ENCODE measurements at regions not wholly inside any gene's neighbourhood (a gene's known extent, or its start where the extent isn't known, plus 50 kb on each side); places are given as distances from the start of the nearest gene placed in this dataset.

DNA sequence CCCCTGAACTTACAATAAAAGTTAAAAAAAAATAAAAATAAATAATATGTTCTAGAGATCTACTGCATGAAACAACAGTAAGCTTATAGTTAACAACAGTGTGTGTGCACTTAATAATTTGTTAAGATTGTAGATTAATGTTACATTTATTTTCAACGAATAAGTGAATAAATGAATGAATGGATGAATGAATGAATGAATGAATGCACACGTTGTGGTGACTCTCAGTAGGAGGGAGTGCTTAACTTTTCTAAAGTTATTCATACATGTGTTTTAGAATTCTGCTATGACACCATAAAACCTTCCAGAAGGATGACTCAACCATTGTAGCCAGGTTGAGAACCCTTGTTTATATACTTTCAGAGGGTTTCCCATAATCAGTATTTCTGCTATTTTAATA, 1269.4 kb upstream of the CDH6 start:
- H3K4me1 ChIP-seq (replicated peaks): no peaks in the 10 kb centered on the region
- no peak overlapping the region for H3K27ac ChIP-seq
- H3K36me3 ChIP-seq: no peaks in the 10 kb centered on the region
- no peak overlapping the region for H3K4me3 ChIP-seq
- no peaks in the 10 kb centered on the region for H3K27me3 ChIP-seq (replicated peaks)
- H3K9me3 ChIP-seq (replicated peaks): no peaks in the 10 kb centered on the region
- no peak for DNase-seq (ENCODE audit: low read depth in 1 of 2, low spot score in 2 of 2)

DNA sequence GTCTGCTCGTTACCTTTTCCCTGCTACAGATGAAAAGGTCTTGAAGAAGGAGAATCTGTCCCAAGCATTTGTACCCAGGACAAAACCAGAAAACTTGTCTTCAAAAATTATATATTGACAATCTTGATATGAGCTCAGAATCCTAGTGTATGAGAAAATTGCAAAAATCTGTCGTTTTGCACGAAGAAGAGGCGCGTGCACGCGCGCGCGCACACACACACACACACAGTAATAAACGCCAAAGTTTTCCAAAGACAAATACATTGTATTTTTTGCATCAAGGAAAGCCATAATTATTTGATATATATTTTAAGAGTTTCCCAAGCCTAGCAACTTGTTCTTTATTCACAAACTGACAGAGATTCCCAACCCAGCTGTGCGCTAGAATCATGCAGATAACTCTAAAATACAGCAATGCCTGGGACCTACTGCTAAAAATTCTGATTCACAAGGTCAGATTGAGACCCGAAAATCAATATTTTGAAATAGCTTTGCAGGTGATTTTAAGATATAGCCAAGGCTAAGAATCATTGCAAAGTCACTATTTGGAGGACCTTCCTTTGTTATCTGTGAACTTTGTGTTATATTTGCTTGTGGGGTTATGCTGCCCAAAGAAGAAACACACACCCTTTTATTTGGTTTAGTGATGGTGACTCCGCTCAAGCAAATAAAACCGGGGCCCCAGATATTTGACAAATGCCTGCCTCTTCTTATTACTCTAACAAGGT, 1287.7 kb upstream of the CDH6 start:
- no peaks in the 10 kb centered on the region for H3K36me3 ChIP-seq
- H3K27ac ChIP-seq: no peak overlapping the region
- H3K4me1 ChIP-seq (replicated peaks): no peaks in the 10 kb centered on the region
- H3K9me3 ChIP-seq (replicated peaks): no peaks in the 10 kb centered on the region
- DNase-seq (ENCODE audit: low read depth in 1 of 2, low spot score in 2 of 2): no peak
- no peaks in the 10 kb centered on the region for H3K27me3 ChIP-seq (replicated peaks)
- no peak overlapping the region for H3K4me3 ChIP-seq

DNA sequence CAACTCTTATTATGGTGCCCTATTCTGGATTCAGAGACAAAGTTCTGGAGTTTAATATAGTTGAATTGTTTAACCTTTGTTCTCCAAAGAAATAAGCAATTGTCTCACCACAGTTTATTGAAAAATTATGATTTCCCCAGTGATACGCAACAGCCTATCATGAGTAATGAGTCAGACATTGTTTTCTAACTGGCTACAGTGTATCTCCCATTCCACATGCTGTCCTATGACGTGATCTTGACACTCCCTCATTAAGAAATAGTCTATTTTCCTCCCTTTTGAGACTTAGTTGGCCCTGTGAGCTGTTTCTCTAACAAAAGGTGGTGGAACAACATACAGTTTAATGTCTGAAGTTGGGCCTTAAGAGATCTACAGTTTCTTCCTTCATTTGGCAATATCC, 1290.6 kb upstream of the CDH6 start:
- Histone ChIP-seq H3K27me3 (replicated peaks) (no peaks in the 10 kb centered on the region), H3K9me3 (replicated peaks) (no peaks in the 10 kb centered on the region), H3K27ac (no peak overlapping the region), H3K4me3 (no peak overlapping the region), H3K36me3 (no peaks in the 10 kb centered on the region), H3K4me1 (replicated peaks) (no peaks in the 10 kb centered on the region)
- no peak for DNase-seq (ENCODE audit: low read depth in 1 of 2, low spot score in 2 of 2)

DNA sequence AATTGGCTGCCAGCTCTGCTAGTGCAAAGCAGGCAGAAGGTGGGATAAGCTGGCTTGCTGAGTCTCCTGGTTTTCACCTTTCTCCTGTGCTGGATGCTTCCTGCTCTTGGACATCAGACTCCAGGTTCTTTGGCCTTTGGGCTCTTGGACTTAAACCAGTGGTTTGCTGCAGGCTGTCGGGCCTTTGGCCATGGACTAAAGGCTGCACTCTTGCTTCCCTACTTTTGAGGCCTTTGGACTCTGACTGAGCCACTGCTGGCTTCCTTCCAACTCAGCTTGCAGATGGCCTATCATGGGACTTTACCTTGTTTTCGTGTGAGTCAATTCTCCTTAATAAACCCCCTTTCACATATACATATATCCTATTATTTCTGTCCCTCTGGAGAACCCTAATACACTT, 1293.9 kb upstream of the CDH6 start:
- no peaks in the 10 kb centered on the region for H3K4me1 ChIP-seq (replicated peaks)
- no peak overlapping the region for H3K4me3 ChIP-seq
- no peak overlapping the region for H3K27ac ChIP-seq
- H3K9me3 ChIP-seq (replicated peaks): no peaks in the 10 kb centered on the region
- no peak for DNase-seq (ENCODE audit: low read depth in 1 of 2, low spot score in 2 of 2)
- H3K36me3 ChIP-seq: no peaks in the 10 kb centered on the region
- no peaks in the 10 kb centered on the region for H3K27me3 ChIP-seq (replicated peaks)

DNA sequence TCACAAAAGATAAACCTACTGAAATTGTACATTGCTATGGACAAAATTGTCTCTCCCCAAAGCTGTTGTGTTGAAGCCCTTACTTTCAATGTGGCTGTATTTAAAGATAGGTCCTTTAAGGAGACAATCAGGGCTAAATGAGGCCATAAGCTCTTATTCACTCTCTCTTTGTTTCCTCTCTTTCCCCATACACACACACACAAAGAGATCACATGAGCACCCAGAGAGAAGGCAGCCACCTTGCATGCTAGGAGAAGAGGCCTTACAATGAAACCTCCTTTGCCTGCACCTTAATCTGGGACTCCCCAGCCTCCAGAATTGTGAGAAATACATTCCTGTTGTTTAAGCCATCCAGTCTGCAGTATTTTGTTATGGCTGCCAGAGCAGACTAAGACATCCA, 1295.6 kb upstream of the CDH6 start:
- no peak for DNase-seq (ENCODE audit: low read depth in 1 of 2, low spot score in 2 of 2)
- Histone ChIP-seq H3K27ac (no peak overlapping the region), H3K27me3 (replicated peaks) (no peaks in the 10 kb centered on the region), H3K9me3 (replicated peaks) (no peaks in the 10 kb centered on the region), H3K4me3 (no peak overlapping the region), H3K36me3 (no peaks in the 10 kb centered on the region), H3K4me1 (replicated peaks) (no peaks in the 10 kb centered on the region)

DNA sequence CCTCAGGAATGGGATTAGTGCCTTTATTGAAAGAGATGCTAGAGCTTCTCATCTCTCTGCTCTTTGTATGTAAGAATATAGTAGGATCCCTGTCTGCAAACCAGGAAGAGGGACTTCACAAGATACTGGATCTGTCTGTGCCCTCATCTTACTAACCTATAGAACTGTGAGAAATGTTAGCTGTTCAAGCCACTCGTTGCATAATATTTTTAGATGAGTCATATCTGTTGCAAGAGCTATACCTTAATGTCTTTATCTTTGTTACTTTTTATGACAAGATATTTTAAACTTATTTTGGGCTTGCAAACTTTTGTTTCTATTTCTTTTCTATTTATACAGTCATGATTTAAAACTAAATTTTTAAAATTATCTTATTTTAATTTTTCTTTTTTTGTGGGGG, 1296.8 kb upstream of the CDH6 start:
- no peaks in the 10 kb centered on the region for H3K36me3 ChIP-seq
- no peak for DNase-seq (ENCODE audit: low read depth in 1 of 2, low spot score in 2 of 2)
- no peaks in the 10 kb centered on the region for H3K4me1 ChIP-seq (replicated peaks)
- no peaks in the 10 kb centered on the region for H3K27me3 ChIP-seq (replicated peaks)
- no peak overlapping the region for H3K27ac ChIP-seq
- no peak overlapping the region for H3K4me3 ChIP-seq
- H3K9me3 ChIP-seq (replicated peaks): no peaks in the 10 kb centered on the region

DNA sequence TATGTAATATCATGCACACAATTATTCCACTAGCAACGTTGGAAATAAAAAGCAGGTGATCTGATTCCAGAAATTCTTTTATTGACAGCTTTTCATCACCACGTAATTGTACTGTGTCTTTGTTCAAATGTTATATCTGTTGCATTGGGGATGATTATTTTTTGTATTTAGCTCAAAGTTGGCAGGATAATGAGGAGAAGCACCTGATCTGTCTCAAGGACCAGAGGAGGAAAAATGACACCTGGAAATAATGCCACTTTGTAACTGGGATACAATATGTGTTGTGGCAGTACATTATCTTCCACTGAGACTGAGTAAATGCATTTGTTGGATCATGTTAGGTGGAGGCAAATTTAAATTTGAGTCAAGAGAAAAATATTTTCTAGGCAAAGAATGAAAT, 1298.8 kb upstream of the CDH6 start:
- Histone ChIP-seq H3K9me3 (replicated peaks) (no peaks in the 10 kb centered on the region), H3K27me3 (replicated peaks) (no peaks in the 10 kb centered on the region), H3K4me3 (no peak overlapping the region), H3K4me1 (replicated peaks) (no peaks in the 10 kb centered on the region), H3K36me3 (no peaks in the 10 kb centered on the region), H3K27ac (no peak overlapping the region)
- no peak for DNase-seq (ENCODE audit: low read depth in 1 of 2, low spot score in 2 of 2)

DNA sequence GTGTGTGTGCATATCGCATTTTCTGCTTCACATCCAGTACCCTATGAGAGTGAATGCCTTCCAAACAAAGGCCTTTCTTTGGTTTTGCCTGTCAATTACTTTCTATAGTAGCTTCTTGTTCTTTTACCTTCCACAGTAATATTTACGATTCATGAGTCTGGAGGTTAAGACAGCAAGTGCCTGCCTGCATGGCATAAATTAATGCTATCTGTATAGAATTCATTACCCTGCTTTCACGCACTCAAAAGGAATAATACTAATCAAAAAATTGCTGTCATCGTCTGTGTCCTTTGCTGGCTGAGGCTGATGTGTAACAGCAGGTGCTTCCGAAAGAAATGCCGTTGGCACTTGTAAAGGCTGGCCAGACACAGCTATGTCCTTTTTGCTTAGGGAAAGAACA, 1304.4 kb upstream of the CDH6 start:
- Histone ChIP-seq H3K36me3 (no peaks in the 10 kb centered on the region), H3K27ac (no peak overlapping the region), H3K4me3 (no peak overlapping the region), H3K4me1 (replicated peaks) (no peaks in the 10 kb centered on the region), H3K9me3 (replicated peaks) (no peaks in the 10 kb centered on the region), H3K27me3 (replicated peaks) (no peaks in the 10 kb centered on the region)
- DNase-seq (ENCODE audit: low read depth in 1 of 2, low spot score in 2 of 2): no peak

DNA sequence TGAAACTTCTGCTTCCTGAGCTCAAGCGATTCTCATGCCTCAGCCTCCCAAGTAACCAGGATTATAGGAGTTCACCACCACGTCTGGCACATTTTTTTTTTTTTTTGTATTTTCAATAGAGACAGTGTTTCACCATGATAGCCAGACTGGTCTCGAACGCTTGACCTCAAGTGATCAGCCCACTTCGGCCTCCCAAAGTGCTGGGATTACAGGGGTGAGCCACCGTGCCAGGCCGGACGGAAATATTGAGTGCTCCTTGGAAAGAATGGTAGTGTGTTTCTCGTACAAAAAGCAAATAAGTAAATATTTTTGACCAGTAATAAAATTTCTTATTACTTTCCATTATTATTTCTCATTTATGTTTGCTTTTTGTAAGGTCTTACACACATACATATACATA, 1307.9 kb upstream of the CDH6 start:
- no peak for DNase-seq (ENCODE audit: low read depth in 1 of 2, low spot score in 2 of 2)
- Histone ChIP-seq H3K36me3 (no peaks in the 10 kb centered on the region), H3K27ac (no peak overlapping the region), H3K4me3 (no peak overlapping the region), H3K9me3 (replicated peaks) (no peaks in the 10 kb centered on the region), H3K4me1 (replicated peaks) (no peaks in the 10 kb centered on the region), H3K27me3 (replicated peaks) (no peaks in the 10 kb centered on the region)

DNA sequence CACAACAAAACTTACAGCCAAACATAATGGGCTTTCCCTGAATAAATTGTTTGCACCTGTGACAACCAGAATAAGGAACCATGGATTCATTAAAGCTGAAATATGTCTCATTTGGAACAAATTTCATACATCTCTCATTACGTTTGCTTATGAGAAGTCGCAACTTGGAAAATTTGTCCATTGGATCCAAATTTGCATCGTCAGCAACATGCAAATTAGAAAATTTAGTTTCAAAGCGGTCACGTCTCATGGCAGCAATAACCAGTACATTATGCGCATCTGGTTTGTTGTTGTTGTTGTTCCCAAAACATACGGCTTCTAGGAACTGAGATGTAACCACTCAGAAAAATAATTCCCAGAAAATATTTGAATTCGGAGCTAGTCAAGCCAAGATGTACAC, 1311.5 kb upstream of the CDH6 start:
- no peaks in the 10 kb centered on the region for H3K27me3 ChIP-seq (replicated peaks)
- H3K9me3 ChIP-seq (replicated peaks): no peaks in the 10 kb centered on the region
- no peak for DNase-seq (ENCODE audit: low read depth in 1 of 2, low spot score in 2 of 2)
- no peaks in the 10 kb centered on the region for H3K4me1 ChIP-seq (replicated peaks)
- H3K36me3 ChIP-seq: no peaks in the 10 kb centered on the region
- H3K4me3 ChIP-seq: no peak overlapping the region
- H3K27ac ChIP-seq: no peak overlapping the region

DNA sequence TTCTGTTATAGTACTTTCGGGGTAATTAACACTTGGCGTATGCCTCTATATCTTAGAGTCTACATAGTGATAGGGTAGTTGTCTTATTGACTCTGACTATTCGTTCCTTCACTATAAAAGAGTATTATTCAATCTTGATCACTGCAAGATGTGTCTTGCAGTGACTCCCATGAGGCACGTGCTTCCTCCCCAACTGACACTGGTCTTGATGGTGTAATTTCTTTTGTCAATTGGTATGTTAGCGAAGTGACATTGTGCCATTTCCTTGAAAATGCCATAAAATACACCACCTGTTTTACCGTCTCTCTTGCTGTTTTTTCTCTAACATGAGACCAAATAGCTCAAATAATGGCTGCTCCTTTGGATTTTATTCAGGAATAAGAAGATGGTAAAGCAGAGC, 1314.1 kb upstream of the CDH6 start:
- Histone ChIP-seq H3K9me3 (replicated peaks) (no peaks in the 10 kb centered on the region), H3K4me3 (no peak overlapping the region), H3K27me3 (replicated peaks) (no peaks in the 10 kb centered on the region), H3K4me1 (replicated peaks) (no peaks in the 10 kb centered on the region), H3K27ac (no peak overlapping the region), H3K36me3 (no peaks in the 10 kb centered on the region)
- no peak for DNase-seq (ENCODE audit: low read depth in 1 of 2, low spot score in 2 of 2)

DNA sequence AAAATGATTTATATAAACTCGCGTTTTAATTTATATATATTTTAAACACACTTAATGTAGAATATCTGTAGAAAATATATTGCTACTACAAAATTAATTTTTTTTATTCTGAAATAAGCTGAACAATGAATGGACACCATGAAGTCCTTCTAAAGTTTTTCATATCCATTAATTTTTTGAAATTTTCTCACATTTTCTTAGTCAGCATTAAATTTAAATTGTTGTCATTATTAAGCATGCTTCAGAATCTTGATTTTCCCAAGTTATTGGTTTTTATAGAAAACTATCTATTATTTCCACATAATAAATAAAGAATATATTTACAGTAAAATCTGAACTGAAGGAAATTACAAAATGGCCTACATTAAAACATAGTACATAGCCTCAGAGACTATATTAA, 1314.9 kb upstream of the CDH6 start:
- H3K4me3 ChIP-seq: no peak overlapping the region
- H3K27me3 ChIP-seq (replicated peaks): no peaks in the 10 kb centered on the region
- no peaks in the 10 kb centered on the region for H3K4me1 ChIP-seq (replicated peaks)

DNA sequence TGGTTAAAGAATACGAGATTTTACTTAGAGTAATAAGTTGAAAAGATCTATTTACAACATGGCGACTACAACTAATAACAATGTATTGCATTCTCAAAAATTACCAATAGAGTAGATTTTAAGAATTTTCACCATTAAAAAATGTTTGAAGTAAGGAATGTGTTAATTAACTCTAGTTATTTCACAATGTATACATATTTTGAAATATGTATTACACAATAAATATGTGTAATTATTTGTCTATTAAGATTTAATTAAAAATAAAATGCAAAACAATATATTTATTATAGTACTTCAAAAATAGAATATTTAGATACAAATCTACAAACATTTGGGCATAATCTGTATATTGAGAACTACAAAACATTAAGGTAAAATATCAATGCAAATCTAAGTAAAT, 1326.3 kb upstream of the CDH6 start:
- no peak for DNase-seq (ENCODE audit: low read depth in 1 of 2, low spot score in 2 of 2)
- H3K4me1 ChIP-seq (replicated peaks): no peaks in the 10 kb centered on the region
- H3K27me3 ChIP-seq (replicated peaks): no peaks in the 10 kb centered on the region
- H3K4me3 ChIP-seq: no peak overlapping the region
- no peaks in the 10 kb centered on the region for H3K36me3 ChIP-seq
- no peaks in the 10 kb centered on the region for H3K9me3 ChIP-seq (replicated peaks)
- no peak overlapping the region for H3K27ac ChIP-seq

More for the DNA sequence above, 1314.9 kb upstream of the CDH6 start:
- no peak overlapping the region for H3K27ac ChIP-seq
- no peaks in the 10 kb centered on the region for H3K9me3 ChIP-seq (replicated peaks)
- no peak for DNase-seq (ENCODE audit: low read depth in 1 of 2, low spot score in 2 of 2)
- H3K36me3 ChIP-seq: no peaks in the 10 kb centered on the region

DNA sequence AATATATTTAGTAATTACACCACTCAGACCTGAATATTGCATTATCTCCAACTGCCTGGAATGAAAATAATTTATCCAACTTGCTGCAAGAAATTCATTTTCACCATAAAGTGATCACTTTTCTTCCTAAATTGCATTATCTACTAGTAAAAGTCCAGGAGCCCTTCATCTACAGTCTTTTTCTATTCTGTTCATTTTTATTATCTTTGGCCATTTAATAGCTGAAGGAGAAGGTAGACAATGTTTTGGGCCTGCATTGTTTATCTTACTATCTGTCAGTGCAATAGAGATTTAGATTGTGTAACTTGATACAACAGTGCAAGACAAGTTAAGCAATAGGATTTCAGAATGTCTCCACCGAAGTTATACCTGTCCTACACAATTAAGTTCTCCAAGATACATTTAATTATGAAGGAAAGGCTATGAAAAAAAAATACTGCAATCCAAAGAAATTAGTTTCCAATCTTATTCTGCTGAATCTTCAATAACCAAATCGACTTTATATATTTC, 1339.7 kb upstream of the CDH6 start:
- no peaks in the 10 kb centered on the region for H3K4me1 ChIP-seq (replicated peaks)
- DNase-seq (ENCODE audit: low read depth in 1 of 2, low spot score in 2 of 2): no peak
- H3K27me3 ChIP-seq (replicated peaks): no peaks in the 10 kb centered on the region
- H3K4me3 ChIP-seq: no peak overlapping the region
- no peak overlapping the region for H3K27ac ChIP-seq
- H3K36me3 ChIP-seq: no peaks in the 10 kb centered on the region
- no peaks in the 10 kb centered on the region for H3K9me3 ChIP-seq (replicated peaks)

DNA sequence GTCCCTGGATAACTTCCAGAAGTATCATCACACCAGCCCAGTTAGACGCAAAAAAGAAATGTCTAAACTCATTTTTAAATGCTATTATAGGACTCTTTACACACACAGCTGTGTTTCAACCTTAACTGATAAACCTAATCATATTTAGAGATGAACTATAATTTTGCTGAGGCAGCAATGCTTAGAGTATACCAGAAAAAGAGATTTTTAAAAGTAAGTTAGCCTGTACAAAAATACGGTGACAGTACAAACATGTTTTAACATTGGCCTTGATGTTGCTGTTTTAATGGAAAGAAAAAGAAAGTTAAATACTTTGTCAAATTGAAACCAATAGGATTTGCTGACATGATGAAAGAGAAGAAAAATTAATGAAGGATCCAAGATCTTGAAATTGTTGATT, 1341.2 kb upstream of the CDH6 start:
- H3K27ac ChIP-seq: no peak overlapping the region
- no peaks in the 10 kb centered on the region for H3K9me3 ChIP-seq (replicated peaks)
- DNase-seq (ENCODE audit: low read depth in 1 of 2, low spot score in 2 of 2): no peak
- no peak overlapping the region for H3K4me3 ChIP-seq
- no peaks in the 10 kb centered on the region for H3K36me3 ChIP-seq
- no peaks in the 10 kb centered on the region for H3K27me3 ChIP-seq (replicated peaks)
- no peaks in the 10 kb centered on the region for H3K4me1 ChIP-seq (replicated peaks)

Measured in SJSA1 (cell line).